SKM-1 (cell line): ENCODE measurements at regions not wholly inside any gene's neighbourhood (a gene's known extent, or its start where the extent isn't known, plus 50 kb on each side); places are given as distances from the start of the nearest gene placed in this dataset.

ENCODE experiments used
- DNase-seq: peaks from one replicate; lab custom pipeline; 2025; ENCODE audit not compliant: unreplicated experiment; lab: John Stamatoyannopoulos, UW

- DNase-seq: no peak
Observed at GRCh38 chr14:22513066-22513812, 75.8 kb downstream of the DAD1 start.

GRCh38 chr14:22512106-22512814 lies 76.8 kb downstream of the DAD1 start:
- no peak for DNase-seq

DNA sequence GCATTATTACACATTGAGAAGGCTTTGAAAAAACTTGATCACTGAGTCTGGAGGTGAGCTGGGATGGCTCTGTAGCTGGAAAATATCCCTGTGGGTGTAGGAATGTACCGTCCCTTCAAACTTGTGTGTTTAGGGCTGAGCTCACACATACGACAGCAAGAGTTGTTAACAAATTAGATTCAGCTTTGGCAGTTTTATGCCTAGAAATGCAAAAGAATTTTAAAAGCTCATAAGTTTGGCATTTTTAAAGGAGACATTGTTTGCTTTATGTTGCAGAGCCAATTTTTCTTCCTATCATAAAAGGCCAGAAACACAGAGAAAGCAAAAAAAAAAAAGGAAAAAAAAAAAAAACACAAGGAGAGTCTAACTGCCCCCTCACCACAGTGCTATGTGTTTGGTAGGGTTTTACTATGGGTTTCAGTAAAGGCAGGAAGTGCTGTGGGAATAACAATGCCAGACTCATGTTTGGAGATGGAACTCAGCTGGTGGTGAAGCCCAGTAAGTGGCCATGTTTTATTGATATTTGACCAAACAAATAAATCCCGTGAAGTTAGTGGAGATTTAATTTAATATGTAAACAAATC lies 78.4 kb downstream of the DAD1 start:
- no peak for DNase-seq

DNA sequence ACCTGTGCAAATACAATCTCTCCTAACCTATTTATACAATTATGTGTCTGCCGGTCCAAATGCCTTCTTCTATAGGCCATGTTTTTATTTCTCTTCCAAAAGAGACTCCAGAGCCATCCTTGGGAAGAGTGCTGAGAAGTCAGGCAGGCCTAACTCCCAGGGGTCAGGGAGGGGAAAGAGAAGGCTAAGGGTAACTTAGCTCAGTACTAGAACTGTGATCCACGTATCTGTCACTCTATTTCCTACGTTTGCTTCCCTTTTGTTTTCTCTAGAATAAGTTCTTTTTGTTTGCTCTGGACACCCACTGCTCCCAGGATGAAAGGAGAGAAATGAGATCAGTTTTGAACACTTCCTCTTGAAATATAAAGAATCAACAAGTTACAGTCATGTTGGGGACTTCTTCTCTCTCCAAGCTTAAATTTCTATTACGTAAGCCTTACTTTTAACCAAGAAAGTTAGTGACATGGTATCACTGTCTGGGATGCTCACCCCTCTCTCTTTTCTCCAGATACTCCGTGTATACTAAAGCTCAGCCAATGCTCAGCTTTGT lies 79.2 kb downstream of the DAD1 start:
- no peak for DNase-seq

- no peak for DNase-seq
Observed at GRCh38 chr14:22509036-22509709, 79.9 kb downstream of the DAD1 start.

GRCh38 chr14:22508662-22509035 lies 80.4 kb downstream of the DAD1 start:
- no peak for DNase-seq

- no peak for DNase-seq
Observed at GRCh38 chr14:22508150-22508457, 80.9 kb downstream of the DAD1 start.

GRCh38 chr14:22506778-22507351 lies 82.2 kb downstream of the DAD1 start:
- no peak for DNase-seq

GRCh38 chr14:22506378-22506710 lies 82.7 kb downstream of the DAD1 start:
- no peak for DNase-seq

- DNase-seq: no peak
Observed at GRCh38 chr14:22505697-22506377, 83.2 kb downstream of the DAD1 start.

DNA sequence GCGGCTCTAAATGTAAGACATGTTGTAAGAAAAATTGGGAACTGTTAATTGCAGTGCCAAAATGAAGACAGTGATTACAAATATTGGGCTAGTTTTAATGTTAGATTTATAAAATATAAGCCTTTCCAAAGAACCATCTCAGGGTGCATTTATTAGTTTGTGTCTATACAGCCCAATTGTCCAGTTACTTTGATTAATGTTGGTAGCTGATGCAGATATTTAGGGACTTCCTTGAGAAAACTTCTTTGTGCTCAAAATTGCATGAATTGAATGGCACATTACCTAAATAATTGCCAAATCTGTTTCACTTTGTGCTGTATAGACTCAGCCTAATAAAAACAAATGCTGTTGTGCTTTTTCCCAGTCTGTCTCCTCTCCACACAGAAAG lies 83.7 kb downstream of the DAD1 start:
- DNase-seq: no peak

DNA sequence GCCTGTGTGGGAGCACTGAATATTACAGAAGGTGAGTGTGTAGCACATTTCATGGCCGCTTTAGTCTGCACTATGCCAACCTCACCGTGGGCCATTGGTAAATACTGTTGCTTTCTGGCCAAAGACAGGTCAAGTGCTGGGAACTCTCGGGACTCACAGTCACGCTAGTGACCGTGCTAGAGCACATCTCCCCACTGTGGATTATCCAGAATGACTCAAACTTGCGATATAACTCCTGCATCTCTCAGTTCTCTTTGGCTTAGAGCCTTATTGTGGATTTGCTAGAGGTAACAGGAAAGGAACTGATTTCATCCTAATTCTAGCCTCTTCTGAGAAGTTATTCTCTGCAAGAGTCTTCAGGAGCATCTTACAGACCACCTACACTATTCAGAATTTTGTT lies 86.5 kb downstream of the DAD1 start:
- DNase-seq: no peak

DNA sequence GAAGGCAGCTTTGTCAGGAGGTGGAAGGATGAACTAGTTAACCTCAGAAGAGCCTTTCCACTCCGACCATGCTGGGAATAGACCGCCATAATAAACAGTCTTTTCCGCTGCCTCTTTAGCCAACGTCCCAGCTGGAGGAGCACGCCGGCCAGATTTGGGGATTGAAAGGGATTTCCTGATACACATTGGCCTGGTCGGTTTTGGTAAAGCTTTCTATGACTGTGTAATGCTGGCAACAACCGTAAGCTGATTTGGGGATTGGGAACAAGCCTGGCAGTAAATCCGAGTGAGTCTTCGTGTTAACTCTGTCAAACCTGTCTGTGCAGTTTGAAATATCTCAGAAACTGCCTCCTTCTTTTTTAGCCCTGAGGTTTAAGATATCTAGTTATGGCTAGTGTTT lies 87.0 kb downstream of the DAD1 start:
- no peak for DNase-seq

GRCh38 chr14:22500954-22501726 lies 87.9 kb downstream of the DAD1 start:
- DNase-seq: no peak

DNA sequence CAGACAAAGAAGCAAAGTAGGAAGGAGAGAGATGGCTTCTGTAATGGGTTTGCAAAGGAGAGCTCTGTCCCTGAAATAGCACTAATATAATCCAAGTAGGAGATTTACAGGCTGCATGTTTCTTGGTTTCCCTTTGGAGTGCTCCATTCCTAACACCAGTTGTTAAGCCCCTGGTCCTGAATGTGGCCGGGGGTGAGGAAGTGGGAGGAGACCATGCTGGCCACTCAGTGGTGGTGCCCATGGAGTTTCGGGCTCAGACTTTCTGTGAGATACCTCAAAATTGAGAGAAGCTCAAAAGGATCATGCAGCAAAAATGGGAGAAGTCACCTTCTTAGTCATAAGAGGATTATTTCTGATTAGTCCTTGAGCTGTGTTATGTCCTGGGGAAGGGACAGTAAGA lies 88.5 kb downstream of the DAD1 start:
- no peak for DNase-seq

- no peak for DNase-seq
Observed at GRCh38 chr14:22497671-22498093, 91.3 kb downstream of the DAD1 start.

GRCh38 chr14:22497144-22497423 lies 91.9 kb downstream of the DAD1 start:
- no peak for DNase-seq

GRCh38 chr14:22494486-22495135 lies 94.4 kb downstream of the DAD1 start:
- no peak for DNase-seq

- no peak for DNase-seq
Observed at GRCh38 chr14:22493753-22494152, 95.3 kb downstream of the DAD1 start.
